Ishikawa (cell line): ENCODE measurements at regions not wholly inside any gene's neighbourhood (a gene's known extent, or its start where the extent isn't known, plus 50 kb on each side); places are given as distances from the start of the nearest gene placed in this dataset.
A peak's percentile ranks its signal among the peaks of the same experiment; 100 is the strongest.

ENCODE experiments used
- EP300 ChIP-seq: IDR thresholded peaks from 2 replicates; pipeline ENCODE4 v1.6.1; 2012; ENCODE audit warnings: borderline replicate concordance
- YY1 ChIP-seq: IDR thresholded peaks from 2 replicates; pipeline ENCODE4 v1.6.1; 2012; ENCODE audit warnings: low read depth

DNA sequence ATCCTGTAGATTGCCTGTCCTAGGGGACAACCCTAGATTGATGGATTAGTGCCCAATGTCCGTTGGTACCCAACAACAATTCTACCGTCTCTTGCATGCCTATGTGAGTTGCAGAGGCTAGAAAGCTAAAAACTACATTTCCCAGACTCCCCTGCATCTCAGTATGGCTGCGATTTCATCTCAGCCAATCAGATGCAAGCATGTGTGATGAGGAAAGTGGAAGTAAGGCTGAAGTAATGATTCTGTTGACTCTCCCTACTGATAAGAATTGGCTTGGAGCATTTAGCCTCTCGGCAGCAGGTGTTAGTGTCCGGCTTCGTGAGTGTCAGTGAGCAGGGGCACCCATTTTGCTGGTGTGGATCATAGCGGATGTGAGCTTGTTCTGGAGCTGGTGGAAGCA is 171.9 kb downstream of the FGFR2 start:
- TF ChIP-seq YY1 (peak; percentile 92), EP300 (no peak)
